Activated T-helper 17 cell treated with anti-CD3 and anti-CD28 coated beads, Interleukin-2, amount 50 U/mL, for 72 hours (primary cell): ENCODE measurements at regions not wholly inside any gene's neighbourhood (a gene's known extent, or its start where the extent isn't known, plus 50 kb on each side); places are given as distances from the start of the nearest gene placed in this dataset.
"Not testable (repeated sequence)": the region's sequence is repeated elsewhere in the genome, so short reads cannot be mapped to it uniquely, and the experiment has no call there.

ENCODE experiments used
- ATAC-seq: fragments of 150-1000 bp; cut with Tn5 transposase; replicated peaks from 2 replicates; pipeline ENCODE4 v1.10.0; 2021; ENCODE audit warnings: mild to moderate bottlenecking, moderate library complexity
- H3K27ac Mint-ChIP-seq: one replicate; pipeline ENCODE4 v1.8.0; 2022; ENCODE audit warnings: mixed read lengths
- H3K27me3 Mint-ChIP-seq: one replicate; pipeline ENCODE4 v1.8.0; 2022; ENCODE audit warnings: mixed read lengths
- H3K36me3 Mint-ChIP-seq: one replicate; pipeline ENCODE4 v1.8.0; 2022; ENCODE audit warnings: low read depth, mild to moderate bottlenecking, mixed read lengths
- H3K4me1 Mint-ChIP-seq: one replicate; pipeline ENCODE4 v1.8.0; 2022; ENCODE audit warnings: mixed read lengths
- H3K4me3 Mint-ChIP-seq: one replicate; pipeline ENCODE4 v1.8.0; 2022; ENCODE audit warnings: mild to moderate bottlenecking, mixed read lengths
- H3K9me3 Mint-ChIP-seq: one replicate; pipeline ENCODE4 v1.8.0; 2022; ENCODE audit warnings: mixed read lengths

DNA sequence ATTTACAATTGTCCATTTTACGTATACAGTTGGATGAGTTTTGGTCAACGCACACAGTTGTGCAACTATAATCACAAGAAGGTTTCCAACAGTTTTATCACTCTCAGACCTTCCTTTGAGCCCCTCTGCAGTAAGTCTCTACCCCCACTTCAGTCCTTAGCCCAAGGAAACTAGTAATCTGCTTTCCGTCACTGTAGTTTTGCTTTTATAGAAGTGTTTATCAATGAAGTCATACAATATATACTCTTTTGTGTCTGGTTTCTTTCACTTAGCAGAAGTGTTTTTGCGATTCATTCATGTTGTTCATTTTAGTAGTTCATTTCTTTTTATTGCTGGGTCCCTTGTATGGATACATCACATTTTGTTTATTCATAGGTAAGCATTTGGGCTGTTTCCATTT is 92.9 kb upstream of the PIP4K2A start:
- Mint-ChIP-seq H3K36me3 (no peaks in the 10 kb centered on the region), H3K27ac (no peak overlapping the region), H3K4me1 (no peaks in the 10 kb centered on the region), H3K4me3 (no peak overlapping the region), H3K27me3 (peaks cover 3% of the 10 kb centered on the region), H3K9me3 (no peaks in the 10 kb centered on the region)
- no peak for ATAC-seq

DNA sequence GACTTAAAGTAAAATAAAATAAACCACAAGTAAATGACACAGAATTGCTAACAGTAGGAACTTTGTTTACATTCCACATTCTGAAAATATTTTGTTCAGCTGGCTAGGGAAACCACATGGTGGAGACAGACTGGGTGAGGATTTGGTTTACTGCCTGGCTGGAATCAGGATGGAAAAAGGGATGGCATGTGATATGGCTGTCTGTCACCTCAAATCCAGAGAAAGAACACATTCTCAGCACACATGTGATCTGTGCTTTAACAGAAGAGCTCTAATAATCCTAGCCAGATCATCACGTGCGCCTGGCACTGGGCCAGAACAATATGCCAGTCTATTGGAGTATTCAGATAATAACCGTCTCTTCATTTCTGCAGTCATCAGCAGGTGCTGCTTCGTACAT is 90.9 kb upstream of the PIP4K2A start:
- H3K27me3 Mint-ChIP-seq, result peaks cover 7% of the 10 kb centered on the region
- no peak overlapping the region for H3K4me3 Mint-ChIP-seq
- ATAC-seq, result no peak
- no peaks in the 10 kb centered on the region for H3K4me1 Mint-ChIP-seq
- H3K36me3 Mint-ChIP-seq, result no peaks in the 10 kb centered on the region
- no peak overlapping the region for H3K27ac Mint-ChIP-seq
- H3K9me3 Mint-ChIP-seq, result no peaks in the 10 kb centered on the region

DNA sequence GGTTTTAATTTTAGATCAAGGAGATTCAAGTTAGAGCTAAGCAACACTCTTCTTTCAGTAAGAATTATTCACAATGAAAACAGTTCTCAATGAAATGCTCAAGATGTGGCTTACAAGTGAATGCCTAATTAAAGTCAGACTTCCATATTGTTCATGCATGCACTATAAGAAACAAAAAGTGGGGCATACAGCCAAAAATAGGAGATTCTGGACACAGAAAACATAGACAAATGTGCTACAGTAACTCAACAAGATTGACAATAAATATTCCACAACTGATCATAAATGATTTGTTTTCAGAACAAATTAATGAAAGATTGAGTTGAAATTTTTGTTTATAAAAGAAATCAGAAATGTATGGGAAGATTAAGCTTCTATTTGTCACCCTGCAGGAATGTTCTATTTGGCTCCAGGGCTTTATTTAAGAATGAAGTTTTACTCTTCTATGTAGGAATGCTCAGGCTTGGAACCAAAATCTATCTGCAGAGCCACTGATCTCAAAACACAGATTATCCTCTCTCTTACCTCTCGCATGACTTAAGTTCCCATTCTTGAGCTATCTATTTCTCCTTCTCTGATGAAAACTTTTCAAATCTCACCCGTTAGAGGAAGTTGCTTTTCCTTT is 89.0 kb upstream of the PIP4K2A start:
- Mint-ChIP-seq H3K27me3 (peaks cover 7% of the 10 kb centered on the region), H3K4me3 (no peak overlapping the region), H3K27ac (no peak overlapping the region), H3K36me3 (no peaks in the 10 kb centered on the region), H3K4me1 (no peaks in the 10 kb centered on the region), H3K9me3 (no peaks in the 10 kb centered on the region)
- ATAC-seq, result no peak

DNA sequence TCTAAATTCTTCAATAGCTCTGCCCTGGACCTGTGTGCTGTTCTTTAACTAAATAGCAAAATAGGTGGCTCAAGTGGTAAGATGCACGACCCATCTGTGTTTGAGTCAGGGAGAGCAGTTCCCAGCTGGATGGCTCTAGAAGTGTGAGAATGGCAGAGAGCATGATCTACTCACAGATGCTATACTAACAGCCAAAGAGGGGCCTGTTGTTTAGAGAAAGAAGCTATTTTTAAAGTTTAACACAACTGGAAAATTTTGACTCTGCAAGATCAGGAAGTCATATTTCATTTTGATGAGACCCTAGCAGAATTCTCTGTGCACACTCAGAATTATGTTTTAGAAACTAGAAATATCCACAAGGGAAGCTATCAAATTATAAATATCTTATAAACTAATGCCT is 87.4 kb upstream of the PIP4K2A start:
- ATAC-seq, result no peak
- Mint-ChIP-seq H3K27ac (no peak overlapping the region), H3K4me1 (no peaks in the 10 kb centered on the region), H3K36me3 (no peaks in the 10 kb centered on the region), H3K27me3 (peaks cover 7% of the 10 kb centered on the region), H3K9me3 (no peaks in the 10 kb centered on the region), H3K4me3 (no peak overlapping the region)

DNA sequence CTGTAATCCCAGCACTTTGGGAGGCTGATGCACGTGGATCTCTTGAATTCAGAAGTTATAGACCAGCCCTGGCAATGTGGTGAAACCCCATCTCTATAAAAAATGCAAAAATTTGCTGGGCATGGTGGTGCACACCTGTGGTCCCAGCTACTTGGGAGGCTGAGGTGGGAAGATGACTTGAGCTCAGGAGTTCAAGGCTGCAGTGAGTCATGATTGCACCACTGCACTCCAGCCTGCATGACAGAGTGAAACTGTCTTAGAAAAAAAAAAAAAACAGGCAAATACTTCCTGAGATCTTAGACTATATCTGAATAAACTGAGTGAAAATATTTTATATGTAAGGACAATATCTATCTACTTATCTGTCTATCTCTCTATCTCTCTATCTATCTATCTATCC is 83.4 kb upstream of the PIP4K2A start:
- peak; percentile 35 for ATAC-seq
- not testable (repeated sequence) for H3K36me3 Mint-ChIP-seq, H3K4me1 Mint-ChIP-seq, H3K4me3 Mint-ChIP-seq, H3K9me3 Mint-ChIP-seq, H3K27ac Mint-ChIP-seq
- peaks cover 11% of the 10 kb centered on the region for H3K27me3 Mint-ChIP-seq

DNA sequence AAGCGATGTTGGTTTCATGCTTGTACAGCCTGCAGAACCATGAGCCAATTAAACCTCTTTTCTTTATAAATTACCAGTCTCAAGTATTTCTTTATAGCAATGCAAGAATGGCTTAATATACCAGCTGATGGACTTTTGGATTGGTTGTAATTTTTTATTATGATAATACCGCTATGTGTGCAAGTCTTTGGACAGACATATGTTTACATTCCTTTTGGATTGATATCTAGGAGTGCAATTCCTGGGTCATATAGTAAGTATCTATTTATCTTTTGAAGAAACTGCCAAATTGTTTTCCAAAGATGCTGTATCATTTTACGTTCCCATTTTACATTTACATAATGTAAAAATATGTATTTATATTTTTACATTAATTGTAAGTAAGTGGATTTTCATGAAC is 81.2 kb upstream of the PIP4K2A start:
- no peaks in the 10 kb centered on the region for H3K9me3 Mint-ChIP-seq
- H3K4me1 Mint-ChIP-seq, result no peaks in the 10 kb centered on the region
- no peak for ATAC-seq
- no peaks in the 10 kb centered on the region for H3K36me3 Mint-ChIP-seq
- H3K27me3 Mint-ChIP-seq, result peaks cover 9% of the 10 kb centered on the region
- no peak overlapping the region for H3K27ac Mint-ChIP-seq
- no peak overlapping the region for H3K4me3 Mint-ChIP-seq

DNA sequence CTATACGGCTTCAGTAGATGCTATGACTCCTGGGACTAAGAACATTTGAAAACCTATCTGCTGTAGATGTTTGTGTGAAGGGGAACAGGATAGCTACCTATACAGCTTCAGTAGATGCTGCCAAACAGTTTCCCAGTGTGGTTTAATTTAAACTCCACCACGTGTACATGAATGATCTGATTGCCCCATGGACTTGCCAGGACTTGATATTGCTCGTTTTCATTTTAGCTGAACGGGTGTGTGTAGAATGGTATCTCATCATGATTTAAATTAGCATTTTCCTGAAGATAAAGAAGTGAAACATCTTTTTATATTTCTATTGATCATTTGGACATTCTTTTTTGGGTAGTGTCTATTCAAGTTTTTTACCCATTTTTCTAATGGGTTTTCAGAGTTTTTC is 77.8 kb upstream of the PIP4K2A start:
- no peak for ATAC-seq
- Mint-ChIP-seq H3K27ac (no peak overlapping the region), H3K36me3 (no peaks in the 10 kb centered on the region), H3K4me3 (no peak overlapping the region), H3K27me3 (peaks cover 7% of the 10 kb centered on the region), H3K9me3 (no peaks in the 10 kb centered on the region), H3K4me1 (no peaks in the 10 kb centered on the region)

DNA sequence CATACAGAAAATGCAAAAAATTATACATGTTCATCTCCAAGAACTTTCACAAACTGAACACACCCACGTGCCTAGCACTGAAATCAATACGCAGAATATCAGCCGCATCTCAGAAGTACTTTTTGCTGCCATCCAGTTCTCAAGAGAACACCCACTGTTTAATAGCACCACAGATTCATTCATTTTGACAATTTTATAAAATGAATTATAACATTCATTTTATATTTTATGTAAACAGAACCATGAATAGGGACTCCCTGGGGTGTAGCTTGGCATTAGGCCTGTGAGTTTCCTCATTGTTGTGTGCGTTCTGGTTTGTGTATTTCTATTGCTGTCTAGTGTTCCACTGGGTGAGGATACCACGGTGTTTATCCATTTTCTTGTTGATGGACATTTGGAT is 77.3 kb upstream of the PIP4K2A start:
- H3K27me3 Mint-ChIP-seq, result peaks cover 7% of the 10 kb centered on the region
- ATAC-seq, result no peak
- no peaks in the 10 kb centered on the region for H3K4me1 Mint-ChIP-seq
- no peak overlapping the region for H3K27ac Mint-ChIP-seq
- H3K36me3 Mint-ChIP-seq, result no peaks in the 10 kb centered on the region
- H3K9me3 Mint-ChIP-seq, result no peaks in the 10 kb centered on the region
- no peak overlapping the region for H3K4me3 Mint-ChIP-seq

DNA sequence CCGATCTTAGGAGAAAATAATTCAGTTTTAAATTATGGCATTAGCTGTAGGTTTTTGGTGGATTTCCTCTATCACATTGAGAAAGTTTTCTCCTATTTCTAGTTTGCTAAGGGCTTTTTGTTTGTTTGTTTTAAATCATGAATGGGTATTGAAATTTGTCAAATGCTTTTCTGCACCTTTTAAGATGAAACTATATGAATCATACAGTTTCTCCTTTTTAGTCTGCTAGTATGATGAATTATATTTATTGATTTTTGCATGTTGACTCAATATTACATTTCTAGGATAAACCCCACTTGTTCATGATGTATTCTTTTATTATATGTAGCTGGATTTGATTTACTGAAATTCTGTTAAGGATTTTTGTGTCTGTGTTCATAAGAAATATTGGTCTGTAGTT is 70.3 kb upstream of the PIP4K2A start:
- Mint-ChIP-seq H3K27me3 (no peaks in the 10 kb centered on the region), H3K36me3 (no peaks in the 10 kb centered on the region), H3K4me1 (no peaks in the 10 kb centered on the region), H3K27ac (no peak overlapping the region), H3K9me3 (no peaks in the 10 kb centered on the region), H3K4me3 (no peak overlapping the region)
- ATAC-seq, result peak; percentile 47

DNA sequence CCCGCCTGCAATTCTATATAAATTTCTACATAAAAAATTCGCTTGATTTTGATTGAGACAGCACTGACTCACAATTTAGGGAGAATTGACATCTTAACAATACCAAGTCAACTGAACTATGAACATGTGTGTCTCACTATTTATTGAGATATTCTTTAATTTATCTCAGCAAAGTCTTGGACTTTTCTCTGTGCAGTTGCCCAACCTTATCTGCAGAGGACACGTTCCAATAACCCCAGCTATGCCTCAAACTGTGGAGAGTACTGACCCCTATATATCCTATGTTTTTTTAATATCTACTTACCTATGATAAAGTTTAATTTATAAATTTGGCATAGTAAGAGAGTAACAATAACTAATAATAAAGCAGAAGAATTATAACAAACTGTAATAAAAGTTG is 69.4 kb upstream of the PIP4K2A start:
- Mint-ChIP-seq H3K36me3 (no peaks in the 10 kb centered on the region), H3K27ac (no peak overlapping the region), H3K27me3 (no peaks in the 10 kb centered on the region), H3K4me3 (no peak overlapping the region), H3K4me1 (no peaks in the 10 kb centered on the region), H3K9me3 (no peaks in the 10 kb centered on the region)
- ATAC-seq, result no peak

DNA sequence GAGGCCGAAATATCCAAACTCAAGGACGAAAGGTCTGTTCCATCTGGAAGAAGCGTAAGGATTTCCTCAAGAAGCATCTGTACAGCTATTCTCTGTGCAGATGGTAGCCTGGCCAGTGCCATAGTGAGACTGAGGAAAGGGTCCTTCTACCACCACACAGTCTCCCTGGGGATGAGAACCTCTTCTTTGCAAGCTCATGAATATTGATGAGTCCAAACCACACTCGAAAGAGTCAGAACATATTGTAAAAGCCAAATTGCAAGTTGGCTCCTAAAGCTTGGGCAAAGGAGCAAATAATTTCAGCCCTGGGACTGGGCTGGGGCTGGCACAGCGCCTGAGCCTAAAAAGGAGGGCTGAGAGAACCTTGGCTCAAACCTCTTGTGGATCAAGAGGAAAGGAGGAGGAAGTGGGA is 66.1 kb upstream of the PIP4K2A start:
- no peak for ATAC-seq
- Mint-ChIP-seq H3K9me3 (peaks cover 7% of the 10 kb centered on the region), H3K27ac (no peak overlapping the region), H3K4me3 (no peak overlapping the region), H3K36me3 (no peaks in the 10 kb centered on the region), H3K4me1 (no peaks in the 10 kb centered on the region), H3K27me3 (no peaks in the 10 kb centered on the region)

DNA sequence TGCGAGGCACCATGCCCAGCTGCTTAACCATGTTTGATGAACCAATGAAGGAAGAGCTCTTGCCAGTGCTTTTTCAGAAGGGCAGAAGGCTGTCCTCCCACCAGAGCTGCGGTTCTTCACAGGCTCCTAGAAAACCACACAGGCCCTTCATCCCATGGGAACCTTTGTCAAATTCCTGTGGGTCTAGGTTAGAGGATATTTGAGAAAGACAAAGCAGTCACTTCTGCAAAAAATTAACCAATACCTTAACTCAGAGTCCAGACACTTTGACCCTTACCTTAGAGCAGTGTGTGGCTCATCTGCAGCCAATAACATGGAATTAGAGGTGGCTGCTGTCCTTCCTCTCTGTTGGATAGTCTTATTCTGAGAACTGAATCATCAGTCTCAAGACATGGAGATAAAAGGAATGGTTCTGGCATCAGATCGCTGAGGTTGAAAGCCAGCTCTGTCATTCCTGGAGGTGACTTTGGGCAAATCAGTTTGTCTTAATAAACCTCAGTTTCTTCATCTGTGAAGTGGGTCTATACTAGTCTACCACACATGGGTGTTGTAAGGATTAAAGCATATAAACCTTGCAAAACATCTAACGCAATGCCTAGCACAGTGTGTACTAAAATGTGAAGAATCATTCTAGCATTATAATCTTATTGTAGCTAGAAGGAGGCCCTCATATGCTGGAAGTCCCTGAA is 65.1 kb upstream of the PIP4K2A start:
- Mint-ChIP-seq H3K36me3 (no peaks in the 10 kb centered on the region), H3K27ac (no peak overlapping the region), H3K4me1 (no peaks in the 10 kb centered on the region), H3K9me3 (peaks cover 7% of the 10 kb centered on the region), H3K4me3 (no peak overlapping the region), H3K27me3 (no peaks in the 10 kb centered on the region)
- ATAC-seq, result no peak

DNA sequence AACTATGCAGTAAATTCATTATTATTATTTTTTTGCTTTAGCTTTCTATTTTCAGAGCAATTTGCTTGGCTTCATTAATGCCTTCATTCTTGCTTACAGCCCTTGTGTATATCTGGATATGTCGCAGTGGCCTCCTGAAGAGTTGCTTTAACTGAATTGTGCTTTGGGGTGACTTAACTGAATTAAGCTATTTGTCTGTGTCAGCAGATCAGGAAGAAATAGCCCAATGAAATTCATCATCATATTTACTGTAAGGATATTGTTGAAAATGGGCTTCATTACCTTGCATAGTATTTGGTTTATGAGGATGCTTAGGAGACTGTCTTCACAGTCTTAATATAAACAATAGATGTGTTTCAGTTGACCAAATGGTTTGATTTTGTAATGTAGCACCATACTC is 59.7 kb upstream of the PIP4K2A start:
- H3K27me3 Mint-ChIP-seq, result no peaks in the 10 kb centered on the region
- ATAC-seq, result no peak

DNA sequence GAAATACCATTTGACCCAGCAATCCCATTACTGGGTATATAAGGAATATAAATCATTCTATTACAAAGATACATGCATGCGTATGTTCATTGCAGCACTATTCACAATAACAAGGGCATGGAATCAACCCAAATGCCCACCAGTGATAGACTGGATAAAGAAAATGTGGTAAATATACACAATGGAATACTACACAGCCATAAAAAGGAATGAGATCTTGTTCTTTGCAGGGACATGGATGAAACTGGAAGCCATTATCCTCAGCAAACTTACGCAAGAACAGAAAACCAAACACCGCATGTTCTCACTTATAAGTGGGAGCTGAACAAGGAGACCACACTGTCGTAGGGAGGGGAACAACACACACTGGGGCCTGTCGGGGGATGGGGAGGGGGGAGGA is 57.3 kb upstream of the PIP4K2A start:
- H3K4me1 Mint-ChIP-seq, H3K27me3 Mint-ChIP-seq, H3K4me3 Mint-ChIP-seq, ATAC-seq, H3K27ac Mint-ChIP-seq, H3K9me3 Mint-ChIP-seq, H3K36me3 Mint-ChIP-seq: not testable (repeated sequence)

More for the DNA sequence above, 59.7 kb upstream of the PIP4K2A start:
- no peaks in the 10 kb centered on the region for H3K4me1 Mint-ChIP-seq
- H3K4me3 Mint-ChIP-seq, result no peak overlapping the region
- H3K36me3 Mint-ChIP-seq, result no peaks in the 10 kb centered on the region
- H3K9me3 Mint-ChIP-seq, result peaks cover 11% of the 10 kb centered on the region
- no peak overlapping the region for H3K27ac Mint-ChIP-seq

DNA sequence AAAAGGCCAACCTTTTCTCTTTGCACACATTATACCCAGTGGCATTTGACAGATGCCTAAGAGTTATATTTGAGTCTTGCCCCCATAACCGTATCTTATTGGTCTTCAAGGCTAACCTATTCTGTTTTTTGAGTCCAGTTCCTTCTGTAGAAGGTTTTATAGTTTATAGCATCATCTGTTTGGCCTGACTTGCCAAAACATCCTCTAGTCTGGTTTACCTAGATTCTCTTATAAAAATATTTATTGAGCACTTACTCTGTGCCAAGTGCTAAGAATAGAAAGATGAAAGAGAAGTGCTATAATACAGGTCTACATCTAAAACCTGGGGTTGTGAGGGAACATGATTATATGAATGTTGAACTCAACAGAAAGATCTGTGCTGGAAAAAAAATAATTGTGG is 55.9 kb upstream of the PIP4K2A start:
- Mint-ChIP-seq H3K4me1 (no peaks in the 10 kb centered on the region), H3K27me3 (no peaks in the 10 kb centered on the region), H3K9me3 (peaks cover 8% of the 10 kb centered on the region), H3K27ac (no peak overlapping the region), H3K36me3 (no peaks in the 10 kb centered on the region), H3K4me3 (no peak overlapping the region)
- no peak for ATAC-seq

DNA sequence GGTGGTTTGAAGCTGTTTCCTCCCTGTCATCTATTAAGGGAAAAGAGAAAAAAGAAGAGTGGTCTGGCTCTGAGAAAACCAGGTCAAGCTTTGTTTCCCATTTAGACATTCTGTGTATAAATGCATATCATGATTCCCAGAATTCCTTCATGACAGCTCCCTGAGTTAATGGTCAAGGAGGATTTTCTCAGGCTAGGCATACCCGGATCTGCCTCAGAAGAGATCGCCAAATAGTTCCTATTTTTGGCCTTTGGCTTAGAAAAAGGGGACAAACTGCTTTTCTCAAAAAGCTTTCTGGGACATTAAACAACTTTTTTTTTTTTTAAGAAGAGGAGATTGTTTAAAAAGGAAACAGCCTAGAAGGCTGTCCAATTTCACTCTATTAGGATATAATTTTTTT is 53.5 kb upstream of the PIP4K2A start:
- H3K27ac Mint-ChIP-seq, result no peak overlapping the region
- H3K27me3 Mint-ChIP-seq, result no peaks in the 10 kb centered on the region
- H3K36me3 Mint-ChIP-seq, result no peaks in the 10 kb centered on the region
- ATAC-seq, result no peak
- no peaks in the 10 kb centered on the region for H3K4me1 Mint-ChIP-seq
- no peak overlapping the region for H3K4me3 Mint-ChIP-seq
- H3K9me3 Mint-ChIP-seq, result peaks cover 8% of the 10 kb centered on the region
